Esophagus muscularis mucosa (tissue), 3 donors: ENCODE measurements at regions not wholly inside any gene's neighbourhood (a gene's known extent, or its start where the extent isn't known, plus 50 kb on each side); places are given as distances from the start of the nearest gene placed in this dataset.

ENCODE experiments used
- CTCF ChIP-seq, 3 experiments: fragments of 200-600 bp in 2 of 3; fragments of 450-650 bp in 1 of 3; sonication (generic) in 2 of 3; IDR thresholded peaks; one replicate each; pipeline ENCODE4 v1.5.1; 2017 to 2019; ENCODE audit warnings: antibody characterized with exemption in 3 of 3, mild to moderate bottlenecking in 2 of 3, moderate library complexity in 1 of 3
- POLR2A ChIP-seq: fragments of 450-650 bp; IDR thresholded peaks from one replicate; pipeline ENCODE4 v1.6.1; 2017; ENCODE audit warnings: antibody characterized with exemption, moderate library complexity, mild to moderate bottlenecking, low read depth
- POLR2AphosphoS5 ChIP-seq, 2 donors: sonication (generic); formaldehyde crosslinking; IDR thresholded peaks; one replicate each; pipeline ENCODE4 v1.6.1; 2017; ENCODE audit warnings: antibody characterized with exemption in 2 of 2

DNA sequence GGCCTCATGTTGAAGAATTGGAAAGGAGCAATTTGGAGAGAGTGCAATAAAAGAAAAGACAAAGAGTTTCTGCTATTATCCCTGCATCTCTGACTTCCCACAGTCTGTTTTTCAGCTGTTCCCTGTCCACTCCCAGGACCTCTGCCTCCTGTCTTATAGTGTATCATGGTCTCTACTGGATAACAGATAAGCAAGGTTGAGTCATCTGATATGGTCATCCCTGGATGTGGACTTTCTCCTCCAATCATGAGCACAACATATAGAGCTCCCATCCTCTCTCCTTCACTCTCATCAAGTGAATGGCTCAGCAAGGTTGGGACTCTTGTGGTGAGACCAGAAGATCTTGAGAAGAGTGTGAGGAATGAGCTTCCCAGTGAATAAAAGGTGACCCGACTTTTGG lies 123.1 kb downstream of the PLCE1 start:
- TF ChIP-seq CTCF (IDR thresholded peaks at IDR 0.05) (no peak), POLR2A (no peak), POLR2AphosphoS5 (IDR thresholded peaks at IDR 0.05) (no peak)
